HG02884 (cell line): ENCODE measurements at regions not wholly inside any gene's neighbourhood (a gene's known extent, or its start where the extent isn't known, plus 50 kb on each side); places are given as distances from the start of the nearest gene placed in this dataset.
A peak's percentile ranks its signal among the peaks of the same experiment; 100 is the strongest.

Source experiments
- ATAC-seq: cut with Tn5 transposase; IDR thresholded peaks from one replicate; pipeline ENCODE4 v1.9.1; 2021; ENCODE audit warnings: mild to moderate bottlenecking, moderate library complexity; ENCODE audit not compliant: unreplicated experiment

- no peak for ATAC-seq
These were observed 136.1 kb upstream of the FAM83B start for GRCh38 chr6:54710456-54710855.

DNA sequence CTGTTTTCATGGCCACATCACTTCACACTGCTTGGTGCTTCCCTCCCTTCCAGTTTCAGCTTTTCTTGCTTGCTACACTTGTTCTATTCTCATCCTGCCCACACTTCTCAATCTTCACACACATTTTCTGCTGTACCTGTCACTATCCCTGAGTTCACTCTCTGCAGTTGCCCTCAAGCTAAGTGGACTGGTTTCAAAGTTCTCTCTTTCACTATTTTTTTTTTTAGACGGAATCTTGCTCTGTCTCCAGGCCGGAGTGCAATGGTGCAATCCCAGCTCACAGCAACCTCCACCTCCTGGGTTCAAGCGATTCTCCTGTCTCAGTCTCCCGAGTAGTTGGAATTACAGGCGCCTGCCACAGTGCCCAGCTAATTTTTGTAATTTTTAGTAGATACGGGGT lies 130.6 kb upstream of the FAM83B start:
- no peak for ATAC-seq

GRCh38 chr6:54716877-54717276 lies 129.7 kb upstream of the FAM83B start:
- ATAC-seq: no peak

DNA sequence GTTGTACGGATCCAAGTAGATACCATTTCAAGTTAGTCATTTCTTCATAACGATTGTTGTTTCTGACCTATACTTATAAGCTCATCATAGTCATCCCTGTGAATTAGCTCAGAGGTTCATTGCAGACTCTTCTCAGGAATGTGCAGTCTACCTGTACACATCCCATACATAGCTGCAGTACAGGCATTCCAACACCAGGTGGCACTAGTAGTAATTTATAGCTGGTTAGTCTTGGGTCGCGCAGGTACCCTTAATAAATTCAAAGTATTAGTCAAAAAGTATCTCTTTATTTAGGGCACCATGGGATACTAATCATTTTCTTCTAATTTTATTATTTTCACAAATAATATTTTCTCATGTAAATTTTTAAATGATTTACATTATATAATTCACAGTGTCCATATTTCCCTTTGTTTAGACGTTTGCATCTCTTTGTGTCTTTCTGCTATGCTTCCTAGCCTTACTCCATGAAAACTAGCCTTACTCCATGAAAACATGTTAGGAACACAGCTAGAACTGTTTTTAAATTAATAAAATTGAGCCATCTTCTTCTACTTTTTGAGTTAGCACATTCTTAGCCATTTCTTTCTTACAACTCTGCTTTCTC lies 128.6 kb upstream of the FAM83B start:
- ATAC-seq: peak; percentile 93

- ATAC-seq: no peak
These were observed 128.0 kb upstream of the FAM83B start for GRCh38 chr6:54718541-54719023.

DNA sequence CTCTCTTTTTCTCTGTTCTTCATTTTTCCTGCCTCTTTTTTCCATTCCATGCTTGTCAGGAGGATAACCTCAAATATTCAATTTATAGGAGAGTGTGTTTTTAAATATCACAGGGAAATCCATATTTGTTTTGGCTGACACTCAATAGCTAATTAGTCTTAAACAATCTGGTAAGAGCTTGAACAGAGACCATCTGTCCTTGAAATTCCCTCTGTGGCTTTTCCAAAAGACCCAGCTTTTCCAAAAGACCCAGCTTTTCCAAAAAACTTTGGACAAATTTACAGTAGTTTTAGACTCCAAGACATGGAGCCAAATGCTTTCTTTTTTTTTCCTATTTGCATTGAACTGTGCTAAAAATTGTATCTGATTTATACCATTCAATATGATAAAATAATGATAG lies 127.4 kb upstream of the FAM83B start:
- no peak for ATAC-seq

DNA sequence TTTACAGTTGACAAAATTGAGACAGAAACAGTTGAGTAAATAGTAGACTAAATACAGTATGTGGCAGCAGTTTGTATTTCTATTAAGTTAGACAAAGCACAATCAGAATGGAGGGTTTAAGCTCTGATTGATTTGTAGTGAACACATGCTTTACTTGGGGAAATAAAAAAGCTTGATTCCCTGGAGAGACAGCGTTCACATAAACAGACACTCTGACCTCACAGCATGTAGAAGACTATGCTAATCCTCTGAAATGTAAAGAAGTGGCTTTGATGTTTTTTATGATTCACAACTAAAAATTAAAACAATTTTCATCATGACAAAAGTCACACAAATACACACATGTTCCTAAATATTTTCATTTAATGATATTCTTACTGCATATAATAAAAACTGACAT lies 126.9 kb upstream of the FAM83B start:
- ATAC-seq: no peak

DNA sequence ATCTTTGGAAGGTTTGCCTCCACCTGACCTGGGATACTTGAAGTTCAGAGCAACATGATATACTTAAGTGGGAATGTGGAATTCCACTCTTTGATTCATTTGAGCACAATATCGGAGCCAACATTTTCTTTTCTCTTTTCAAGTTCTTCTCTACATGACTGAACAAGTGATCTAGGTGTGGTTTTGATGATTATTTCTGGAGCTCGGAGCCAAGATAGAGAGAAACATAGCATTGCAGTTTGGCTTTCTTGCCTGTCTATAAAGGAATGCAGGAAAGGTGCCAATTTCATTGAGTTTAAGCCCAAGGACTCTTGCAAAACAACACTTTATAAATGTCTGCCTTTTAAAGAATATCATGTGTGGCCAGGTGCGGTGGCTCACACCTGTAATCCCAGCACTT lies 124.2 kb upstream of the FAM83B start:
- no peak for ATAC-seq

DNA sequence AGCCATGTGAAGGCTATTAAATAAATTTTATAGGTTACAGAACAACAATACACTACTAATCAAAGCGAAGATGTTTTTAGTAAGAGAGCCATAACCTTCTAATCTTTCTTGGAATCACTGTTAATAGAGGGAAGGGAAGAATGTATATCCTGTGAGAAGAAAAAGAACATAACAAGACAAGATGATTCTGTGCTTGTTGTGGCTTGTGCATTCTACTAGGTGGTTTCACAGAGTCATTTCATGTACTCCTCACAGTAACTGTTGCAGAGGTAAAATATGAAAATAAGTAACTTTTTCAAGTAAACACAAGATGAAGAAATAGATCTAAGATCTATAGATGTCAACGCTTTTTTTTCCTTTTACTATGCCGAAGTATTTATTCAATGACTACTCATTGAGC lies 116.9 kb upstream of the FAM83B start:
- ATAC-seq: no peak

- no peak for ATAC-seq
These were observed 115.6 kb upstream of the FAM83B start for GRCh38 chr6:54730767-54731630.

- ATAC-seq: peak; percentile 54
These were observed 109.3 kb upstream of the FAM83B start for GRCh38 chr6:54737247-54737646.

GRCh38 chr6:54747955-54748354 lies 98.6 kb upstream of the FAM83B start:
- no peak for ATAC-seq

- ATAC-seq: no peak
These were observed 92.2 kb upstream of the FAM83B start for GRCh38 chr6:54754406-54754805.

- no peak for ATAC-seq
These were observed 88.2 kb upstream of the FAM83B start for GRCh38 chr6:54758340-54758739.

DNA sequence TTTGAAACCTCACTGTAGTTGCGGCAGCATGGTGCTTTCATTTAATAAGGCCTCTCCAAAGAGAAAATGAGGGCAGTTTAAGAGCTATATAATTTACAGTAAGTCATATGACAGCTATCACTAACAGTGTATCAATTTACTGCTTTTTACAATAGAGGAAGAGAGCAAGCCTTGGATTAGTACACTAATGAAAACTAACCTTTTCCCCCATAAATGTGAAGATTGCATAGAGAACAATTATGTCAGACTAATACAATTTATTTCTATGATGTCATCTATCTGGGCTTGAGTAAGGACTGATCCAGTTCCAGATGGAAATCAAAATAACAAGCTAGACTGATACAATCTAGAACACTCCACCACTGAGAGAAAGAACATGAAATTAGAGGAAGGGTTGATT lies 78.1 kb upstream of the FAM83B start:
- ATAC-seq: no peak

DNA sequence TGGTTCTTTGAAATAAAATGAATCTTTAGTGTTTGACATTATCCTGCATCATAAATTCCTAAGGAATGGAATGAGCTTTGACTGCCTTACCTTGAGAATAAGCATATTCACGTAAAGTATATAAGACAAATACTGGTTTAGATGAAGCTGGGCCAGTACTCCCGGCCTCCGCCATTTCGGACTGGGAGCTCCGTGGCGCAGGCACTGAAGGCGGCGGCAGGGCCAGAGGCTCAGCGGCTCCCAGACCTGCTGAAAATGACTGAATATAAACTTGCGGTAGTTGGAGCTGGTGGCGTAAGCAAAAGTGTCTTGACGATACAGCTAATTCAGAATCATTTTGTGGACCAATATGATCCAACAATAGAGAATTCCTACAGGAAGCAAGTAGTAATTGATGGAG lies 76.2 kb upstream of the FAM83B start:
- no peak for ATAC-seq

GRCh38 chr6:54771968-54772367 lies 74.6 kb upstream of the FAM83B start:
- ATAC-seq: no peak

GRCh38 chr6:54772610-54773009 lies 74.0 kb upstream of the FAM83B start:
- no peak for ATAC-seq

DNA sequence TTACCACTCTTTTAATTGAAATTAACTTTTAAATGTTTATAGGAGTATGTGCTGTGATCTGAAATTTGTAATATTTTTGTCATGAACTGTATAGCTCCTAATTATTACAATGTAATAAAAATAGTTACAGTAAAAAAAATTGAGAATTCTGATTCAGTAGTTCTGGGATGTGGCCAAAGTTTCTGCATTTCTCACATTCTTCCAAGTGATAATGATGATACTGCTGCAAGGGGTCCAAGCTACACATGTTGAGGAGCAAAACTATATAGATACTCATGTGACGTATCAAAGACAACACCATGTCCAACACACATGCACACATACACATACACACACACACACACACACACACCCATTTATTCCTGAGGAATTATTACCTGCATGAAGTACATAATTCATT lies 71.0 kb upstream of the FAM83B start:
- no peak for ATAC-seq

DNA sequence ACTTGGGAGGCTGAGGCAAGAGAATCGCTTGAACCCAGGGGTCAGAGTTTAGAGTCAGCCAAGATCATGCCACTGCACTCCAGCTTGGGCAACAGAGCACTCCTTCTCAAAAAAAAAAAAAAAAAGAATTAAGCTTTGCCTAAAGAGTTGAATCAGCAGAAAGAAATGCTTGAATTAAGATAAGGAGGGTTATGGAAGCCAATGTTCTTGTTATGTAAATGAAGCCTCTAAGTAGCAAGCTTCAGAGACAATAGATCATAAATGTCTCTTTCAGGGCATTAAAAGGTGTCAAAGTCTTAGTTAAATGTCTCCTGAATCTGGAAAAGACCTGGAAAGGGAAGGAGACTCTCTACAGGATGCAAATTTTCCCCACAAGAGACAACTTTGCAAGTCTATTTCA lies 69.7 kb upstream of the FAM83B start:
- ATAC-seq: no peak

DNA sequence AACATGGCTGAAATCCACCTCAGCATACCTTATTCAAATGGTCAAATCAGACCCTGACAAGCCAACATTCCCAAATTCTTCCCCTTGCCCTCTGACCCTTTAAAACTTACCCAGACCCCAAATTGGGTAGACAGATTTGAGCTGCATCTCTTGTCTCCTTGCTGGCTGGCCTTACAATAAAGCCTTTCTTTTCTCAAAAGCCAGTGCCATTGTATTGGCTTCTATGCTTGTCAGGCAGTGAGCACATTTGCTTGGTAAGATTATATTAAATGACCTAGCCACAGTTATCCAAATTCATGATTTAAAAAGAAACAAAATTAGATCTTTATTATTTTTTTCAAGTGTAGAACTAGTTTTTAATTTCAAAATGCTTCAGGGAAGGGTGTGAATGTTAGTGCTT lies 67.8 kb upstream of the FAM83B start:
- no peak for ATAC-seq

- ATAC-seq: no peak
These were observed 62.6 kb upstream of the FAM83B start for GRCh38 chr6:54784011-54784410.
